ENCODE measurements at regions not wholly inside any gene's neighbourhood (a gene's known extent, or its start where the extent isn't known, plus 50 kb on each side); places are given as distances from the start of the nearest gene placed in this dataset.

GRCh38 chr6:141347906-141348492 is 784.7 kb upstream of the GJE1 start:
- no peak for FAIRE-seq
- no peak for TF ChIP-seq CTCF (IDR thresholded peaks at IDR 0.05; ENCODE audit: insufficient read depth, low read length, severe bottlenecking)

GRCh38 chr6:141347086-141347485 is 785.6 kb upstream of the GJE1 start:
- FAIRE-seq (no peak), DNase-seq (ENCODE audit: low read depth) (no peak)
- Histone ChIP-seq H3K27me3 (ENCODE audit: control insufficient read depth, insufficient read depth, low read length) (no peaks in the 10 kb centered on the region), H3K4me3 (ENCODE audit: low read depth, low read length) (no peak overlapping the region), H3K36me3 (ENCODE audit: control insufficient read depth, insufficient read depth, low read length) (no peaks in the 10 kb centered on the region)
- TF ChIP-seq CTCF (IDR thresholded peaks at IDR 0.05; ENCODE audit: insufficient read depth, low read length, severe bottlenecking), result no peak

More at GRCh38 chr6:141347906-141348492, 784.7 kb upstream of the GJE1 start:
- no peaks in the 10 kb centered on the region for H3K27me3 ChIP-seq (ENCODE audit: control insufficient read depth, insufficient read depth, low read length)
- H3K4me3 ChIP-seq (ENCODE audit: low read depth, low read length), result no peak overlapping the region
- no peak for DNase-seq (ENCODE audit: low read depth)
- no peaks in the 10 kb centered on the region for H3K36me3 ChIP-seq (ENCODE audit: control insufficient read depth, insufficient read depth, low read length)

- no peak for TF ChIP-seq CTCF (IDR thresholded peaks at IDR 0.05; ENCODE audit: insufficient read depth, low read length, severe bottlenecking)
- H3K36me3 ChIP-seq (ENCODE audit: control insufficient read depth, insufficient read depth, low read length), result no peaks in the 10 kb centered on the region
- FAIRE-seq (no peak), DNase-seq (ENCODE audit: low read depth) (no peak)
- H3K27me3 ChIP-seq (ENCODE audit: control insufficient read depth, insufficient read depth, low read length), result no peaks in the 10 kb centered on the region
- H3K4me3 ChIP-seq (ENCODE audit: low read depth, low read length), result no peak overlapping the region
These were observed 786.2 kb upstream of the GJE1 start for GRCh38 chr6:141346535-141346934.

- no peak for FAIRE-seq
- no peak for TF ChIP-seq CTCF (IDR thresholded peaks at IDR 0.05; ENCODE audit: insufficient read depth, low read length, severe bottlenecking)
- no peaks in the 10 kb centered on the region for H3K27me3 ChIP-seq (ENCODE audit: control insufficient read depth, insufficient read depth, low read length)
- no peaks in the 10 kb centered on the region for H3K36me3 ChIP-seq (ENCODE audit: control insufficient read depth, insufficient read depth, low read length)
- H3K4me3 ChIP-seq (ENCODE audit: low read depth, low read length), result no peak overlapping the region
- no peak for DNase-seq (ENCODE audit: low read depth)
These were observed 795.5 kb upstream of the GJE1 start for GRCh38 chr6:141337191-141337590.

GRCh38 chr6:141335477-141336273 is 797.0 kb upstream of the GJE1 start:
- H3K4me3 ChIP-seq (ENCODE audit: low read depth, low read length), result no peak overlapping the region
- H3K27me3 ChIP-seq (ENCODE audit: control insufficient read depth, insufficient read depth, low read length), result no peaks in the 10 kb centered on the region
- DNase-seq (ENCODE audit: low read depth), result peak; percentile 66
- no peak for TF ChIP-seq CTCF (IDR thresholded peaks at IDR 0.05; ENCODE audit: insufficient read depth, low read length, severe bottlenecking)
- no peak for FAIRE-seq
- H3K36me3 ChIP-seq (ENCODE audit: control insufficient read depth, insufficient read depth, low read length), result no peaks in the 10 kb centered on the region

All from bronchial epithelial cell (primary cell).